Activated naive CD4-positive, alpha-beta T cell treated with anti-CD3 and anti-CD28 coated beads, Interleukin-2, amount 10 ng/mL, durations not matched to agents 7 days and 5 days (primary cell): ENCODE measurements at regions not wholly inside any gene's neighbourhood (a gene's known extent, or its start where the extent isn't known, plus 50 kb on each side); places are given as distances from the start of the nearest gene placed in this dataset.
"Not testable (repeated sequence)": the region's sequence is repeated elsewhere in the genome, so short reads cannot be mapped to it uniquely, and the experiment has no call there.

Source experiments
- CTCF ChIA-PET: fragments of 350-600 bp; sonication (Branson Sonifier 250); formaldehyde crosslinking; loops from one replicate; lab custom pipeline; 2021; ENCODE audit warnings: antibody characterized with exemption; lab: Charles Lee
- DNase-seq: peaks from one replicate; pipeline ENCODE4 v3.0.0-alpha.2; 2020
- H3K27ac Mint-ChIP-seq: one replicate; pipeline ENCODE4 v1.8.0; 2021; ENCODE audit warnings: mild to moderate bottlenecking, moderate library complexity, mixed read lengths
- H3K27me3 Mint-ChIP-seq: one replicate; pipeline ENCODE4 v1.8.0; 2021; ENCODE audit warnings: mild to moderate bottlenecking, mixed read lengths
- H3K36me3 Mint-ChIP-seq: one replicate; pipeline ENCODE4 v1.8.0; 2021; ENCODE audit warnings: mixed read lengths
- H3K4me1 Mint-ChIP-seq: one replicate; pipeline ENCODE4 v1.8.0; 2021; ENCODE audit warnings: mixed read lengths
- H3K4me3 Mint-ChIP-seq: one replicate; pipeline ENCODE4 v1.8.0; 2021; ENCODE audit warnings: mild to moderate bottlenecking, moderate library complexity, mixed read lengths
- H3K9me3 Mint-ChIP-seq: one replicate; pipeline ENCODE4 v1.8.0; 2021; ENCODE audit warnings: mixed read lengths

DNA sequence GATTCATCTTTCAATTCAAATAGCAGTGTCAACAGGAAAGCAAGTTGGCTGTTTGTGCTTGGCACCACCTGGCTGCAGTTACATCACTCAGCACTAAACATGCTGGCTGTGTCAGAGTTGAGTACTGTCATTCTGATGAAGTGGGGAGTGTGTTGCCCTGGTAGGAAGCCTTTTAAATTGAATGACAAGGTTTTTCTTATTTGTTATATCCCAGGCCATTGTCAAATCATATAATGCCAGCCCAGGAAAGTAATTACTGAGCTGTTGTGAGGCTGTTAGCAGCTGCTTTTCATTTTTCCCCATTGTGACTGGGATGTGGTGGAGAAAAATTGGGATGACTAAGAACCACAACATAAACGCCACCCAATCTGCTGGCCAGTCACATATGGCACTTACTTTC lies 106.5 kb upstream of the PRKD1 start:
- H3K9me3 Mint-ChIP-seq = peaks cover 12% of the 10 kb centered on the region
- no peak overlapping the region for H3K4me3 Mint-ChIP-seq
- H3K36me3 Mint-ChIP-seq = no peaks in the 10 kb centered on the region
- DNase-seq = no peak
- CTCF ChIA-PET = no interaction called here
- H3K27me3 Mint-ChIP-seq = no peaks in the 10 kb centered on the region
- H3K27ac Mint-ChIP-seq = no peak overlapping the region
- H3K4me1 Mint-ChIP-seq = no peaks in the 10 kb centered on the region

- CTCF ChIA-PET = no interaction called here
- Mint-ChIP-seq H3K27me3 (no peaks in the 10 kb centered on the region), H3K36me3 (no peaks in the 10 kb centered on the region), H3K4me3 (no peak overlapping the region), H3K4me1 (no peaks in the 10 kb centered on the region), H3K9me3 (peaks cover 10% of the 10 kb centered on the region), H3K27ac (no peak overlapping the region)
- no peak for DNase-seq
These were observed 107.7 kb upstream of the PRKD1 start for GRCh38 chr14:30035361-30035760.

DNA sequence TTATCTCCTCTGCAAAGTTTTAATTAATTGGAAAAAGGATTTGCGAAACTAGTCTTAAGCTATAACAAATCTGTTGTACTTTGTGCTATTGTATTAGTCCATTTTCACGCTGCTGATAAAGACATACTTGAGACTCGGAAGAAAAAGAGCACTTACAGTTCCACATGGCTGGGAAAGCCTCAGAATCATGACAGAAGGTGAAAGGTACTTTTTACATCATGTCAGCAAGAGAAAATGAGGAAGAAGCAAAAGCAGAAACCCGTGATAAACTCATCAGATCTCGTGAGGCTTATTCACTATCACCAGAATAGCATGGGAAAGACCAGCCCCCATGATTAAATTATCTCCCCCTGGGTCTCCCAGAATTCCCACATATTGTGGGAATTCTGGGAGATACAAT lies 118.1 kb upstream of the PRKD1 start:
- H3K27ac Mint-ChIP-seq = no peak overlapping the region
- no peaks in the 10 kb centered on the region for H3K27me3 Mint-ChIP-seq
- H3K9me3 Mint-ChIP-seq = peaks cover 22% of the 10 kb centered on the region
- DNase-seq = no peak
- H3K36me3 Mint-ChIP-seq = no peaks in the 10 kb centered on the region
- CTCF ChIA-PET = no interaction called here
- no peaks in the 10 kb centered on the region for H3K4me1 Mint-ChIP-seq
- no peak overlapping the region for H3K4me3 Mint-ChIP-seq

- CTCF ChIA-PET = interaction anchor here (0.6 kb wide), 1 partner anchor 21 kb away, joined by 3 read pairs; no protein-coding TSS in a partner anchor
- Mint-ChIP-seq H3K27me3 (no peaks in the 10 kb centered on the region), H3K4me3 (no peak overlapping the region), H3K27ac (no peak overlapping the region), H3K9me3 (peaks cover 15% of the 10 kb centered on the region), H3K4me1 (no peaks in the 10 kb centered on the region), H3K36me3 (no peaks in the 10 kb centered on the region)
- DNase-seq = no peak
These were observed 125.5 kb upstream of the PRKD1 start for GRCh38 chr14:30053103-30053502.

- Mint-ChIP-seq H3K27ac (no peak overlapping the region), H3K4me1 (no peaks in the 10 kb centered on the region), H3K4me3 (no peak overlapping the region), H3K27me3 (no peaks in the 10 kb centered on the region), H3K36me3 (no peaks in the 10 kb centered on the region), H3K9me3 (peaks cover 10% of the 10 kb centered on the region)
- DNase-seq = no peak
- CTCF ChIA-PET = no interaction called here
These were observed 126.6 kb upstream of the PRKD1 start for GRCh38 chr14:30054201-30054600.

GRCh38 chr14:30058401-30058800 lies 130.8 kb upstream of the PRKD1 start:
- Mint-ChIP-seq H3K4me1 (no peaks in the 10 kb centered on the region), H3K27me3 (no peaks in the 10 kb centered on the region), H3K9me3 (peaks cover 2% of the 10 kb centered on the region), H3K4me3 (no peak overlapping the region), H3K27ac (no peak overlapping the region), H3K36me3 (no peaks in the 10 kb centered on the region)
- no peak for DNase-seq
- CTCF ChIA-PET = no interaction called here

GRCh38 chr14:30063746-30064145 lies 136.1 kb upstream of the PRKD1 start:
- no peaks in the 10 kb centered on the region for H3K27me3 Mint-ChIP-seq
- H3K36me3 Mint-ChIP-seq = no peaks in the 10 kb centered on the region
- CTCF ChIA-PET = no interaction called here
- DNase-seq = no peak
- no peaks in the 10 kb centered on the region for H3K4me1 Mint-ChIP-seq
- no peak overlapping the region for H3K4me3 Mint-ChIP-seq
- H3K9me3 Mint-ChIP-seq = peaks cover 2% of the 10 kb centered on the region
- H3K27ac Mint-ChIP-seq = no peak overlapping the region

DNA sequence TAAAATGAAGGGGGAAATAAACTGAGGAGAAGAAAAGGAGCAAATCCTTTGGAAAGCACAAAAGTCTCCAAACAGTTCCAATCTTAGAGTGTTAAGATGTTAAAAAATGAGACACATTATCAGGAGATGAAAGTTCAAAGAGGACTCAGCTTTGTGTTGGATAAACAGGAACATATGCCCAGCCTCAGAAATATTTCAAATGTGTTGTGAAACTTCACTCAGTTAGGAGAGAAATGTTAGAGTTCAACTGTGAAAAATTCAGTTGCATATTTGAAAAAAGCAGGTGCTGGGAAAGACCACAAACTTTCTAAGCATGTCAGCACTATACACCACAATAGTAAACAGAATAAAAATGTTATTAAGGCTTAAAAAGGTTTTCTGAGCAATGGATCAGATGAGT lies 136.8 kb upstream of the PRKD1 start:
- CTCF ChIA-PET = no interaction called here
- DNase-seq = no peak
- Mint-ChIP-seq H3K27me3 (no peaks in the 10 kb centered on the region), H3K9me3 (peaks cover 2% of the 10 kb centered on the region), H3K4me1 (no peaks in the 10 kb centered on the region), H3K4me3 (no peak overlapping the region), H3K27ac (no peak overlapping the region), H3K36me3 (no peaks in the 10 kb centered on the region)

- no peaks in the 10 kb centered on the region for H3K4me1 Mint-ChIP-seq
- H3K36me3 Mint-ChIP-seq = no peaks in the 10 kb centered on the region
- CTCF ChIA-PET = no interaction called here
- H3K27ac Mint-ChIP-seq = no peak overlapping the region
- H3K4me3 Mint-ChIP-seq = no peak overlapping the region
- H3K27me3 Mint-ChIP-seq = no peaks in the 10 kb centered on the region
- no peak for DNase-seq
- H3K9me3 Mint-ChIP-seq = peaks cover 21% of the 10 kb centered on the region
These were observed 141.9 kb upstream of the PRKD1 start for GRCh38 chr14:30069536-30069935.

GRCh38 chr14:30072454-30072853 lies 144.8 kb upstream of the PRKD1 start:
- H3K9me3 Mint-ChIP-seq = peaks cover 21% of the 10 kb centered on the region
- H3K4me3 Mint-ChIP-seq, DNase-seq, H3K4me1 Mint-ChIP-seq, H3K27ac Mint-ChIP-seq, H3K36me3 Mint-ChIP-seq, H3K27me3 Mint-ChIP-seq, CTCF ChIA-PET: not testable (repeated sequence)

GRCh38 chr14:30077946-30078345 lies 150.3 kb upstream of the PRKD1 start:
- Mint-ChIP-seq H3K9me3 (peaks cover 22% of the 10 kb centered on the region), H3K27me3 (no peaks in the 10 kb centered on the region), H3K36me3 (no peaks in the 10 kb centered on the region), H3K4me1 (no peaks in the 10 kb centered on the region), H3K27ac (no peak overlapping the region), H3K4me3 (no peak overlapping the region)
- CTCF ChIA-PET = no interaction called here
- DNase-seq = no peak

DNA sequence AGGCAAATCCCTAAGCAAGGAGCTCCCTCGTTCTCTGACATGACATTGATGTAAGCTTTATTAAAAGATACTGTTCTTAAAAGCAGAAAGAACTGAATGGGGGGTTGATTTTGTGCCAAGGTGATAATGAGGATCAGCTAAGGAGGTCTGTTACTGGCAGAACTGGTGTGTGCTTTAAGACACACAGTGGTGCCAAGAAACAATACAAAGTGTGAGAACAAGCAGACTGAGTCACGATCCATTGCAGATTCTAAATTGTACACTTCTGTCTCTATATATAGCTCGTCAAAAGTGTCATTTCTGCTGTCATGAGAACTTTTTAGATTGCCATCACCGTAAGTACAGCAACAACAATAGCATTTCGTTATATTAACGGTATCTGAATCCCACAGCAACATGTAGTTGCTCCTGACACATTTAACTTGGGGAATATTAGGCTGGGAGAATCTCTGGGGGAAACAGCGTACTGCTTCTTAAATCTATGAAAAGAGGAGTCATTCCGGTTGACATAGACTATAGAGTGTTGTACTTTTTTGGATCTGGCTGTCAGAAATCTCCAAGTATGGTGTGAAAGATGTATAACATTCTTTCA lies 151.3 kb upstream of the PRKD1 start:
- Mint-ChIP-seq H3K36me3 (no peaks in the 10 kb centered on the region), H3K9me3 (peaks cover 16% of the 10 kb centered on the region), H3K27ac (no peak overlapping the region)

DNA sequence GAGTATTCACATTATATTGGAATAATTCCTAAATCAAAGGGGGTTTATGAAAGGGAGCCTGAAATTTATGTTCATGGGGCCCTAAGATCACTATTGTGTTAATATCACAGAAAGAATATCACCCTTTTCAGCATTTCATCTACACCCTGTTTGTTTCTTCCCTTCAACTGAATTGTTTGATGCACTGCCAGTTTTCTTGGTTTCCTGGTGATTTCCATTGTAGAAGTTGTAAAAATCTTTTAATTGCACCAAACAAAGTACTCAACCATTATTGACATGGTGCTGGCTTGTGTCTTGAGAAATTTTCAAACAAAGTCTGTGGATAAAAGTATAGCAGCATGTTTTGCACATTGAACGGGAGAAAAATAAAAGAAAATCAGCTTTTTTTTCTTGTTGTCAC lies 154.8 kb upstream of the PRKD1 start:
- no peaks in the 10 kb centered on the region for H3K4me1 Mint-ChIP-seq
- no peaks in the 10 kb centered on the region for H3K36me3 Mint-ChIP-seq
- peaks cover 23% of the 10 kb centered on the region for H3K9me3 Mint-ChIP-seq
- no peak overlapping the region for H3K27ac Mint-ChIP-seq
- no peaks in the 10 kb centered on the region for H3K27me3 Mint-ChIP-seq
- DNase-seq = no peak
- H3K4me3 Mint-ChIP-seq = no peak overlapping the region
- CTCF ChIA-PET = no interaction called here

More for the DNA sequence above, 151.3 kb upstream of the PRKD1 start:
- Mint-ChIP-seq H3K4me3 (no peak overlapping the region), H3K4me1 (no peaks in the 10 kb centered on the region), H3K27me3 (no peaks in the 10 kb centered on the region)
- CTCF ChIA-PET = no interaction called here
- DNase-seq = no peak

- no peak for DNase-seq
- Mint-ChIP-seq H3K4me3 (no peak overlapping the region), H3K36me3 (no peaks in the 10 kb centered on the region), H3K27ac (no peak overlapping the region), H3K4me1 (no peaks in the 10 kb centered on the region), H3K27me3 (no peaks in the 10 kb centered on the region), H3K9me3 (peaks cover 19% of the 10 kb centered on the region)
- CTCF ChIA-PET = no interaction called here
These were observed 157.2 kb upstream of the PRKD1 start for GRCh38 chr14:30084811-30085210.

DNA sequence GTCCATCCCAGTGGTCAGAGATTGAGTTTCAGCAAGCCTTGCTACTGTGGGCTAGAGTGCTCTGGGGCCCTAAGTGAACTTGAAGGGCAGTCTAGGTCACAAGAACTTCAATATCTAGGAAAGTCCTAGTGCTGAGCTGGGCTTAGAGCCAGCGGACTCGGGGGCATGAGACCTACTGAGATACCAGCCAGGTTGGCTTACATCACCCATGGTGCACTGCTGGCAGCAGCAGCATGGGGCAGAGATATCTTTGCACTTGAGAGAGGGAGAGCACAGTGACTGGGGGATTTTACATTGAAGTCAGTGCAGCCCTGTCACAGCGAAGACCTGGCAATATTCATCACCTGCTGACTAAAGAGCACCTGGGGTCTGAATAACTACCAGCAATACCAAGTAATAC lies 158.3 kb upstream of the PRKD1 start:
- Mint-ChIP-seq H3K27me3 (no peaks in the 10 kb centered on the region), H3K36me3 (no peaks in the 10 kb centered on the region), H3K27ac (no peak overlapping the region), H3K4me3 (no peak overlapping the region), H3K9me3 (peaks cover 26% of the 10 kb centered on the region), H3K4me1 (no peaks in the 10 kb centered on the region)
- CTCF ChIA-PET = no interaction called here
- no peak for DNase-seq

DNA sequence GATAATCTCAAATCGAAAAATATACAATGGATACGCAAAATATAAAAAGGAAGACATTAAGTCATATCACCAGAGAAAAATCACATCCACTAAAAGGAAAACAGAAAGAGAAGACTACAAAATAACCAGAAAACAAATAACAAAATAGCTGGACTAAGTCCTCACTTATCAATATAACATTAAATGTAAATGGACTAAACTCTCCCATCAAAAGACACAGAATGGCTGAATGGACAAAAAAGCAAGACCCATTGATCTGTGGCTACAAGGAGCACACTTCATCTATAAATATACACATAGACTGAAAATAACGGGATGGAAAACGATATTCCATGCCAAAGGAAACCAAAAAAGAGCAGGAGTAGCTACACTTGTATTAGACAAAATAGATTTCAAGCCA lies 161.0 kb upstream of the PRKD1 start:
- Mint-ChIP-seq H3K9me3 (peaks cover 40% of the 10 kb centered on the region), H3K4me1 (no peaks in the 10 kb centered on the region)
- CTCF ChIA-PET = no interaction called here

More for the DNA sequence above, 161.0 kb upstream of the PRKD1 start:
- no peaks in the 10 kb centered on the region for H3K27me3 Mint-ChIP-seq
- no peak overlapping the region for H3K4me3 Mint-ChIP-seq
- no peak for DNase-seq
- H3K27ac Mint-ChIP-seq = no peak overlapping the region
- no peaks in the 10 kb centered on the region for H3K36me3 Mint-ChIP-seq
